ENCODE measurements at regions not wholly inside any gene's neighbourhood (a gene's known extent, or its start where the extent isn't known, plus 50 kb on each side); places are given as distances from the start of the nearest gene placed in this dataset.

GRCh38 chr9:81499021-81499454, 190.3 kb downstream of the TLE1 start:
- TF ChIP-seq CTCF (IDR thresholded peaks at IDR 0.05; ENCODE audit: low read depth, low read length), result no peak
- no peak for TF ChIP-seq POLR2A (IDR thresholded peaks at IDR 0.05; ENCODE audit: extremely low read depth, insufficient read length)
- TF ChIP-seq, protein P1, sequence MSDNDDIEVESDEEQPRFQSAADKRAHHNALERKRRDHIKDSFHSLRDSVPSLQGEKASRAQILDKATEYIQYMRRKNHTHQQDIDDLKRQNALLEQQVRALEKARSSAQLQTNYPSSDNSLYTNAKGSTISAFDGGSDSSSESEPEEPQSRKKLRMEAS (IDR thresholded peaks at IDR 0.05; ENCODE audit: low read depth, low read length), result no peak
- no peak for TF ChIP-seq MYC (IDR thresholded peaks at IDR 0.05; ENCODE audit: low read depth, low read length)
